ENCODE measurements at regions not wholly inside any gene's neighbourhood (a gene's known extent, or its start where the extent isn't known, plus 50 kb on each side); places are given as distances from the start of the nearest gene placed in this dataset.

- no peaks in the 10 kb centered on the region for H3K9me3 ChIP-seq (ENCODE audit: insufficient read depth, low read length)
- no peak overlapping the region for H3K4me3 ChIP-seq (ENCODE audit: low read length)
- H2AFZ ChIP-seq (ENCODE audit: low read depth, low read length) = no peak overlapping the region
- no peak overlapping the region for H3K9ac ChIP-seq (ENCODE audit: low read length)
- H3K36me3 ChIP-seq (replicated peaks; ENCODE audit: low read depth, low read length) = no peaks in the 10 kb centered on the region
- no peak overlapping the region for H3K27ac ChIP-seq (ENCODE audit: low read length)
- no peaks in the 10 kb centered on the region for H3K4me1 ChIP-seq (ENCODE audit: low read length)
- TF ChIP-seq CTCF (IDR thresholded peaks at IDR 0.05; ENCODE audit: low read depth, low read length) (no peak), EZH2phosphoT487 (IDR thresholded peaks at IDR 0.05; ENCODE audit: low read depth) (no peak)
- H4K20me1 ChIP-seq (ENCODE audit: insufficient read depth, low read length) = no peaks in the 10 kb centered on the region
- H3K4me2 ChIP-seq (ENCODE audit: low read length) = no peak overlapping the region
- no peaks in the 10 kb centered on the region for H3K27me3 ChIP-seq (ENCODE audit: low read depth, low read length)
- no peaks in the 10 kb centered on the region for H3K79me2 ChIP-seq (ENCODE audit: low read length)
These were observed 325.8 kb upstream of the CDH6 start for GRCh38 chr5:30867711-30868110.

- H3K36me3 ChIP-seq (replicated peaks; ENCODE audit: low read depth, low read length) = no peaks in the 10 kb centered on the region
- no peak overlapping the region for H2AFZ ChIP-seq (ENCODE audit: low read depth, low read length)
- no peak overlapping the region for H3K27ac ChIP-seq (ENCODE audit: low read length)
- no peaks in the 10 kb centered on the region for H3K79me2 ChIP-seq (ENCODE audit: low read length)
- H3K27me3 ChIP-seq (ENCODE audit: low read depth, low read length) = no peaks in the 10 kb centered on the region
- H3K9me3 ChIP-seq (ENCODE audit: insufficient read depth, low read length) = no peaks in the 10 kb centered on the region
- no peak overlapping the region for H3K9ac ChIP-seq (ENCODE audit: low read length)
- no peaks in the 10 kb centered on the region for H3K4me1 ChIP-seq (ENCODE audit: low read length)
- TF ChIP-seq EZH2phosphoT487 (IDR thresholded peaks at IDR 0.05; ENCODE audit: low read depth) (no peak), CTCF (IDR thresholded peaks at IDR 0.05; ENCODE audit: low read depth, low read length) (no peak)
- no peak overlapping the region for H3K4me2 ChIP-seq (ENCODE audit: low read length)
- H4K20me1 ChIP-seq (ENCODE audit: insufficient read depth, low read length) = no peaks in the 10 kb centered on the region
- no peak overlapping the region for H3K4me3 ChIP-seq (ENCODE audit: low read length)
These were observed 327.3 kb upstream of the CDH6 start for GRCh38 chr5:30866142-30866541.

GRCh38 chr5:30856242-30856641, 337.2 kb upstream of the CDH6 start:
- no peaks in the 10 kb centered on the region for H3K9me3 ChIP-seq (ENCODE audit: insufficient read depth, low read length)
- H3K4me3 ChIP-seq (ENCODE audit: low read length) = no peak overlapping the region
- no peak for TF ChIP-seq CTCF (IDR thresholded peaks at IDR 0.05; ENCODE audit: low read depth, low read length)
- TF ChIP-seq EZH2phosphoT487 (IDR thresholded peaks at IDR 0.05; ENCODE audit: low read depth) = no peak
- H3K27me3 ChIP-seq (ENCODE audit: low read depth, low read length) = no peaks in the 10 kb centered on the region
- H4K20me1 ChIP-seq (ENCODE audit: insufficient read depth, low read length) = no peaks in the 10 kb centered on the region
- H3K4me2 ChIP-seq (ENCODE audit: low read length) = no peak overlapping the region
- no peaks in the 10 kb centered on the region for H3K4me1 ChIP-seq (ENCODE audit: low read length)
- H3K79me2 ChIP-seq (ENCODE audit: low read length) = no peaks in the 10 kb centered on the region
- no peak overlapping the region for H2AFZ ChIP-seq (ENCODE audit: low read depth, low read length)
- H3K9ac ChIP-seq (ENCODE audit: low read length) = no peak overlapping the region
- no peak overlapping the region for H3K27ac ChIP-seq (ENCODE audit: low read length)
- H3K36me3 ChIP-seq (replicated peaks; ENCODE audit: low read depth, low read length) = no peaks in the 10 kb centered on the region

- H3K27me3 ChIP-seq (ENCODE audit: low read depth, low read length) = no peaks in the 10 kb centered on the region
- no peak for TF ChIP-seq EZH2phosphoT487 (IDR thresholded peaks at IDR 0.05; ENCODE audit: low read depth)
- no peak for TF ChIP-seq CTCF (IDR thresholded peaks at IDR 0.05; ENCODE audit: low read depth, low read length)
- H3K4me3 ChIP-seq (ENCODE audit: low read length) = no peak overlapping the region
- H3K4me1 ChIP-seq (ENCODE audit: low read length) = no peaks in the 10 kb centered on the region
- no peak overlapping the region for H3K27ac ChIP-seq (ENCODE audit: low read length)
- H3K36me3 ChIP-seq (replicated peaks; ENCODE audit: low read depth, low read length) = no peaks in the 10 kb centered on the region
- no peak overlapping the region for H3K4me2 ChIP-seq (ENCODE audit: low read length)
- H3K79me2 ChIP-seq (ENCODE audit: low read length) = no peaks in the 10 kb centered on the region
- no peak overlapping the region for H3K9ac ChIP-seq (ENCODE audit: low read length)
- H3K9me3 ChIP-seq (ENCODE audit: insufficient read depth, low read length) = no peaks in the 10 kb centered on the region
- H4K20me1 ChIP-seq (ENCODE audit: insufficient read depth, low read length) = no peaks in the 10 kb centered on the region
- H2AFZ ChIP-seq (ENCODE audit: low read depth, low read length) = no peak overlapping the region
These were observed 340.3 kb upstream of the CDH6 start for GRCh38 chr5:30853158-30853557.

Data from OCI-LY3 (cell line).